ENCODE measurements at regions not wholly inside any gene's neighbourhood (a gene's known extent, or its start where the extent isn't known, plus 50 kb on each side); places are given as distances from the start of the nearest gene placed in this dataset.

DNA sequence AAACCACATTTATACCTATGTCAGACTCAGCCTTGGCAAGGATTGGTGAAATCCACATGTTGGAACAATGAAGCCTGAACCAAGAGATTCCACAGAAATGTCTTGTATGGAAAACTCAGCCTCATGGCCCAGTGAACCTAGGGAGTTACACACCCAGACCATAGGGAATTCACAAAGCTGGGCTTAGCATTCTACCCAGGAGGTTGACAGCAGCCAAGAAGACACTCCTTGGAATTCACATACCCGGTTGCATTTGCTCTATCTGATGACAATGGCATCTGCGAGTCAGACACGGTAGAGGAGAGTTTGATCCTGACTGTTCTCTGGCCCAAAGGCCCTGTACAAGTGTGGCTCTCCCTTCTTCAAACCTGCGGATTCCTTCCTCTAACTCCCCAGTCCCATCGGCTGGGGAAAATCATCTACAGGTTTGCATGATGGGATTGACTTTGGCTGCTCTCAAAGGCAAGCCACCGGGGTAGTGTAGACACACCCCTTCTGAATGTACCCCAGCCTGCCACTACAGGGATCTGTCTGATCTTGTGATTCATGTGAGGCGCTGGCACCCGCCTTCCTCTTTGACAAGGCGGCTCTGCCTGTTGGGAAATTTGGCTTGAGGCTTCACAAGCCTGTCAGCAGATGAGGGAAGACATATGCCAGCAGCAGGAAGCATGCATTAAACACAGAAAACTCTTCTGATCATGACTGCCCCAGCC is 297.3 kb upstream of the KAZN start:
- H3K4me2 ChIP-seq (replicated peaks; ENCODE audit: low read depth, low read length, poor library complexity, severe bottlenecking), result no peak overlapping the region
- no peaks in the 10 kb centered on the region for H3K9me3 Mint-ChIP-seq (ENCODE audit: insufficient read depth)
- H3K4me1 ChIP-seq (ENCODE audit: control insufficient read depth in 2 of 2, insufficient read depth in 2 of 2, low read length in 2 of 2), result no peaks in the 10 kb centered on the region
- H3K27me3 ChIP-seq (replicated peaks in 1 of 4; ENCODE audit: control extremely low read depth in 1 of 4, control insufficient read depth in 3 of 4, insufficient read depth in 4 of 4, low read length in 3 of 4), result no peaks in the 10 kb centered on the region
- H3K27ac ChIP-seq (ENCODE audit: low read length in 2 of 2), result no peak overlapping the region
- H3K9me3 ChIP-seq (ENCODE audit: control extremely low read depth in 1 of 3, control insufficient read depth in 2 of 3, insufficient read depth in 1 of 3, low read length in 2 of 3), result no peaks in the 10 kb centered on the region
- ATAC-seq (ENCODE audit: low read depth), result no peak
- H2AFZ ChIP-seq (ENCODE audit: insufficient read depth, low read depth, low read length, poor library complexity, severe bottlenecking), result no peak overlapping the region
- no peaks in the 10 kb centered on the region for H3K79me2 ChIP-seq (ENCODE audit: control insufficient read depth, insufficient read depth, low read length)
- H3K36me3 ChIP-seq (replicated peaks in 1 of 2; ENCODE audit: control extremely low read depth in 1 of 2, control insufficient read depth in 1 of 2, extremely low read depth in 1 of 2, insufficient read depth in 2 of 2, low read length in 1 of 2), result no peaks in the 10 kb centered on the region
- 87% methylated on average over 8 of the region's 9 CpGs for WGBS (ENCODE audit: insufficient coverage)
- H4K20me1 ChIP-seq (ENCODE audit: control insufficient read depth, insufficient read depth, low read length, poor library complexity, severe bottlenecking), result no peaks in the 10 kb centered on the region
- H3K4me3 ChIP-seq (ENCODE audit: control extremely low read depth in 1 of 5, extremely low read depth in 1 of 5, insufficient read depth in 1 of 5, low read depth in 2 of 5, low read length in 4 of 5), result no peak overlapping the region
- TF ChIP-seq EZH2 (IDR thresholded peaks at IDR 0.05; ENCODE audit: borderline replicate concordance, insufficient read depth, low read depth, low read length, poor library complexity, severe bottlenecking), result no peak
- TF ChIP-seq, protein P1, sequence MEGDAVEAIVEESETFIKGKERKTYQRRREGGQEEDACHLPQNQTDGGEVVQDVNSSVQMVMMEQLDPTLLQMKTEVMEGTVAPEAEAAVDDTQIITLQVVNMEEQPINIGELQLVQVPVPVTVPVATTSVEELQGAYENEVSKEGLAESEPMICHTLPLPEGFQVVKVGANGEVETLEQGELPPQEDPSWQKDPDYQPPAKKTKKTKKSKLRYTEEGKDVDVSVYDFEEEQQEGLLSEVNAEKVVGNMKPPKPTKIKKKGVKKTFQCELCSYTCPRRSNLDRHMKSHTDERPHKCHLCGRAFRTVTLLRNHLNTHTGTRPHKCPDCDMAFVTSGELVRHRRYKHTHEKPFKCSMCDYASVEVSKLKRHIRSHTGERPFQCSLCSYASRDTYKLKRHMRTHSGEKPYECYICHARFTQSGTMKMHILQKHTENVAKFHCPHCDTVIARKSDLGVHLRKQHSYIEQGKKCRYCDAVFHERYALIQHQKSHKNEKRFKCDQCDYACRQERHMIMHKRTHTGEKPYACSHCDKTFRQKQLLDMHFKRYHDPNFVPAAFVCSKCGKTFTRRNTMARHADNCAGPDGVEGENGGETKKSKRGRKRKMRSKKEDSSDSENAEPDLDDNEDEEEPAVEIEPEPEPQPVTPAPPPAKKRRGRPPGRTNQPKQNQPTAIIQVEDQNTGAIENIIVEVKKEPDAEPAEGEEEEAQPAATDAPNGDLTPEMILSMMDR (IDR thresholded peaks at IDR 0.05), result no peak
- intact Hi-C loops (cut with micrococcal nuclease), result no loop called here
- H3K4me1 Mint-ChIP-seq, result no peaks in the 10 kb centered on the region
- no peak overlapping the region for H3K27ac Mint-ChIP-seq
- no peak overlapping the region for H3K9ac ChIP-seq (ENCODE audit: low read length)
- DNase-seq, result no peak
- no peak overlapping the region for H3K4me3 Mint-ChIP-seq
- peaks cover 20% of the 10 kb centered on the region for H3K27me3 Mint-ChIP-seq
- CTCF ChIA-PET, result no interaction called here
- POLR2A ChIA-PET, result no interaction called here

DNA sequence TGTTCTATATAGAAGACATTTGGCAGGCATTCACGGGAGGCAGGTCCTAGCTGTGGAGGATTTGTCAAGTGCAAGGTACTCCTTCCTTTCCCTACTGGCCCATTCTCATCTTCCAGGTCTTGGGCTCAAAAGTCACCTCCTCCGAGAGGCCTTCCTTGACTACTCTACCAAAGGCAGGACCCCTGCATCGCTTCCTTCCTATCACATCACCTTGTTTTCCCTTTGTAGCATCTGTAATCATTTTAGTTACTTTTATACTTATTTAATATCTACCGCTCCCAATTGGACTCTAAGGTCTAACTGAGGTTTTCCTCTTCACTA is 296.8 kb upstream of the KAZN start:
- ChIA-PET POLR2A (no interaction called here), CTCF (no interaction called here)
- Histone ChIP-seq H3K27me3 (replicated peaks in 1 of 4; ENCODE audit: control extremely low read depth in 1 of 4, control insufficient read depth in 3 of 4, insufficient read depth in 4 of 4, low read length in 3 of 4) (no peaks in the 10 kb centered on the region), H3K9me3 (ENCODE audit: control extremely low read depth in 1 of 3, control insufficient read depth in 2 of 3, insufficient read depth in 1 of 3, low read length in 2 of 3) (no peaks in the 10 kb centered on the region), H3K27ac (ENCODE audit: low read length in 2 of 2) (no peak overlapping the region), H4K20me1 (ENCODE audit: control insufficient read depth, insufficient read depth, low read length, poor library complexity, severe bottlenecking) (no peaks in the 10 kb centered on the region), H2AFZ (ENCODE audit: insufficient read depth, low read depth, low read length, poor library complexity, severe bottlenecking) (no peak overlapping the region), H3K4me2 (replicated peaks; ENCODE audit: low read depth, low read length, poor library complexity, severe bottlenecking) (no peak overlapping the region), H3K4me1 (ENCODE audit: control insufficient read depth in 2 of 2, insufficient read depth in 2 of 2, low read length in 2 of 2) (no peaks in the 10 kb centered on the region), H3K4me3 (ENCODE audit: control extremely low read depth in 1 of 5, extremely low read depth in 1 of 5, insufficient read depth in 1 of 5, low read depth in 2 of 5, low read length in 4 of 5) (no peak overlapping the region), H3K79me2 (ENCODE audit: control insufficient read depth, insufficient read depth, low read length) (no peaks in the 10 kb centered on the region), H3K36me3 (replicated peaks in 1 of 2; ENCODE audit: control extremely low read depth in 1 of 2, control insufficient read depth in 1 of 2, extremely low read depth in 1 of 2, insufficient read depth in 2 of 2, low read length in 1 of 2) (no peaks in the 10 kb centered on the region), H3K9ac (ENCODE audit: low read length) (no peak overlapping the region)
- DNase-seq (no peak), ATAC-seq (ENCODE audit: low read depth) (no peak)
- Mint-ChIP-seq H3K27ac (no peak overlapping the region), H3K27me3 (peaks cover 20% of the 10 kb centered on the region), H3K9me3 (ENCODE audit: insufficient read depth) (no peaks in the 10 kb centered on the region), H3K4me1 (no peaks in the 10 kb centered on the region), H3K4me3 (no peak overlapping the region)
- TF ChIP-seq, protein P1 (IDR thresholded peaks at IDR 0.05), result no peak
- no peak for TF ChIP-seq EZH2 (IDR thresholded peaks at IDR 0.05; ENCODE audit: borderline replicate concordance, insufficient read depth, low read depth, low read length, poor library complexity, severe bottlenecking)
- intact Hi-C loops (cut with micrococcal nuclease), result no loop called here
- WGBS (ENCODE audit: insufficient coverage), result 80% methylated on average over 1 of the region's 4 CpGs

All from B cell (primary cell).